Panc1 (cell line): ENCODE measurements at regions not wholly inside any gene's neighbourhood (a gene's known extent, or its start where the extent isn't known, plus 50 kb on each side); places are given as distances from the start of the nearest gene placed in this dataset.
A peak's percentile ranks its signal among the peaks of the same experiment; 100 is the strongest.

ENCODE experiments used
- ATAC-seq: fragments of 200-7000 bp; cut with Tn5 transposase; 2 replicates; pipeline ENCODE4 v1.9.1; 2020; ENCODE audit warnings: mild to moderate bottlenecking, moderate library complexity
- BruUV-seq: library from RNA; stranded (reverse); fragments of 400-500 nt; replicated peaks from 2 replicates; lab custom pipeline; 2021; lab: Mats Ljungman, UMichigan
- CTCF ChIA-PET: fragments of 300-600 bp; sonication (Branson Sonifier 250); formaldehyde crosslinking; loops from one replicate; lab custom pipeline; 2022; ENCODE audit warnings: antibody characterized with exemption; lab: Charles Lee
- POLR2A ChIA-PET: fragments of 300-600 bp; sonication (Branson Sonifier 250); formaldehyde crosslinking; loops from one replicate; lab custom pipeline; 2022; ENCODE audit warnings: antibody characterized with exemption; lab: Charles Lee
- DNase-seq: peaks from one replicate; pipeline ENCODE4 v3.0.0-alpha.2; 2010; ENCODE audit warnings: low read depth, low spot score
- H3K27ac ChIP-seq: 2 replicates; pipeline ENCODE4 v1.5.1; 2011; ENCODE audit warnings: mild to moderate bottlenecking, low read length, inconsistent platforms
- H3K27me3 ChIP-seq: fragments of 200-500 bp; sonication (Bioruptor generic); 2 replicates; pipeline ENCODE4 v1.6.0; 2014; ENCODE audit warnings: low read length, inconsistent platforms; ENCODE audit not compliant: control insufficient read depth, insufficient read depth
- H3K36me3 ChIP-seq: fragments of 200-500 bp; sonication (Bioruptor generic); 2 replicates; pipeline ENCODE4 v1.5.1; 2014; ENCODE audit warnings: inconsistent platforms, mild to moderate bottlenecking, low read length, moderate library complexity; ENCODE audit not compliant: control insufficient read depth, insufficient read depth
- H3K4me1 ChIP-seq: 2 replicates; pipeline ENCODE4 v1.5.1; 2011; ENCODE audit warnings: inconsistent platforms, mild to moderate bottlenecking, low read length, moderate library complexity; ENCODE audit not compliant: control insufficient read depth, insufficient read depth
- H3K4me3 ChIP-seq, 2 experiments: 2 replicates each; pipeline ENCODE4 v1.5.1; 2011 to 2012; ENCODE audit warnings: low read depth in 2 of 2, low read length in 2 of 2, mild to moderate bottlenecking in 2 of 2, inconsistent platforms in 1 of 2, moderate library complexity in 1 of 2
- H3K9me3 ChIP-seq: fragments of 200-500 bp; sonication (Bioruptor generic); 2 replicates; pipeline ENCODE4 v1.5.1; 2014; ENCODE audit warnings: low read depth, mild to moderate bottlenecking, inconsistent platforms, low read length, moderate library complexity; ENCODE audit not compliant: control insufficient read depth, insufficient read depth
- POLR2AphosphoS5 ChIP-seq: IDR thresholded peaks from 2 replicates; pipeline ENCODE4 v1.6.1; 2012; ENCODE audit warnings: mild to moderate bottlenecking, low read depth, low read length, moderate library complexity
- SIN3A ChIP-seq: IDR thresholded peaks from 2 replicates; pipeline ENCODE4 v1.6.1; 2012; ENCODE audit warnings: low read depth, mild to moderate bottlenecking, low read length, moderate library complexity, borderline replicate concordance; ENCODE audit not compliant: insufficient read depth
- TCF7L2 ChIP-seq: IDR thresholded peaks from 2 replicates; pipeline ENCODE4 v1.6.1; 2011; ENCODE audit warnings: mild to moderate bottlenecking, low read depth, low read length, inconsistent platforms
- in situ Hi-C: cut with HindIII; loops from 2 replicates; pipeline ENCODE4 v1.10.0; 2016; ENCODE audit warnings: low sequenced_read_pairs, low pct_unique_long_range_greater_than_20kb
- intact Hi-C: fragments of 100-400 bp; cut with micrococcal nuclease; formaldehyde crosslinking; loops from one replicate; pipeline ENCODE4 v1.10.0; 2022; ENCODE audit not compliant: unreplicated experiment
- TF ChIP-seq, protein P1 (sequence below): fragments of 450-650 bp; IDR thresholded peaks from 2 replicates; pipeline ENCODE4 v1.5.1; 2017; ENCODE audit warnings: mild to moderate bottlenecking
- TF ChIP-seq, protein P2 (sequence below), 2 experiments: IDR thresholded peaks; 2 replicates each; pipeline ENCODE4 v1.6.1; 2011 to 2012; ENCODE audit warnings: low read depth in 2 of 2, control low read depth in 1 of 2, low read length in 1 of 2, mild to moderate bottlenecking in 1 of 2, moderate library complexity in 1 of 2; ENCODE audit not compliant: insufficient read depth in 1 of 2

DNA sequence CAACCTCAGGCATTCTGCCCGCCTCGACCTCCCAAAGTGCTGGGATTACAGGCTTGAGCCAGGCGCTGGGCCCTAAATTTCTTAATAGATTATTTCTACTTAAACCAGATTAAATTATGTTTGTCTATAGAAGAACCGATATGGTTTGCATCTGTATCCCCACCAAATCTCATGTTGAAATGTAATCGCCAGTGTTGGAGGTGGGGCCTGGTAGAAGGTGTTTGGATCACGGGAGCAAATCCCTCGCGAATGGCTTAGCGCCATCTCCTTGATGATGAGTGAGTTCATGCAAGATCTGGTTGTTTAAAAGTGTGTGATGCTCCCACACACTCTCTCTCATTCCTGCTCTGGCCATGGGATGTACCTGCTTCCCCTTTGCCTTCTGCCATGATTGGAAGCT lies 109.3 kb upstream of the NANOS1 start:
- no TSS peak for BruUV-seq
- CTCF ChIA-PET: no interaction called here
- H3K27ac ChIP-seq: no peak overlapping the region
- no peaks in the 10 kb centered on the region for H3K4me1 ChIP-seq
- no peaks in the 10 kb centered on the region for H3K9me3 ChIP-seq
- H3K27me3 ChIP-seq: no peaks in the 10 kb centered on the region
- ATAC-seq: no peak
- no peaks in the 10 kb centered on the region for H3K36me3 ChIP-seq
- in situ Hi-C loops (no loop called here), intact Hi-C loops (no loop called here)
- no peak for DNase-seq
- no peak overlapping the region for H3K4me3 ChIP-seq
- POLR2A ChIA-PET: no interaction called here
- TF ChIP-seq SIN3A (no peak), POLR2AphosphoS5 (no peak), TCF7L2 (no peak)
- TF ChIP-seq, protein P1, sequence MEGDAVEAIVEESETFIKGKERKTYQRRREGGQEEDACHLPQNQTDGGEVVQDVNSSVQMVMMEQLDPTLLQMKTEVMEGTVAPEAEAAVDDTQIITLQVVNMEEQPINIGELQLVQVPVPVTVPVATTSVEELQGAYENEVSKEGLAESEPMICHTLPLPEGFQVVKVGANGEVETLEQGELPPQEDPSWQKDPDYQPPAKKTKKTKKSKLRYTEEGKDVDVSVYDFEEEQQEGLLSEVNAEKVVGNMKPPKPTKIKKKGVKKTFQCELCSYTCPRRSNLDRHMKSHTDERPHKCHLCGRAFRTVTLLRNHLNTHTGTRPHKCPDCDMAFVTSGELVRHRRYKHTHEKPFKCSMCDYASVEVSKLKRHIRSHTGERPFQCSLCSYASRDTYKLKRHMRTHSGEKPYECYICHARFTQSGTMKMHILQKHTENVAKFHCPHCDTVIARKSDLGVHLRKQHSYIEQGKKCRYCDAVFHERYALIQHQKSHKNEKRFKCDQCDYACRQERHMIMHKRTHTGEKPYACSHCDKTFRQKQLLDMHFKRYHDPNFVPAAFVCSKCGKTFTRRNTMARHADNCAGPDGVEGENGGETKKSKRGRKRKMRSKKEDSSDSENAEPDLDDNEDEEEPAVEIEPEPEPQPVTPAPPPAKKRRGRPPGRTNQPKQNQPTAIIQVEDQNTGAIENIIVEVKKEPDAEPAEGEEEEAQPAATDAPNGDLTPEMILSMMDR: no peak
- TF ChIP-seq, protein P2, sequence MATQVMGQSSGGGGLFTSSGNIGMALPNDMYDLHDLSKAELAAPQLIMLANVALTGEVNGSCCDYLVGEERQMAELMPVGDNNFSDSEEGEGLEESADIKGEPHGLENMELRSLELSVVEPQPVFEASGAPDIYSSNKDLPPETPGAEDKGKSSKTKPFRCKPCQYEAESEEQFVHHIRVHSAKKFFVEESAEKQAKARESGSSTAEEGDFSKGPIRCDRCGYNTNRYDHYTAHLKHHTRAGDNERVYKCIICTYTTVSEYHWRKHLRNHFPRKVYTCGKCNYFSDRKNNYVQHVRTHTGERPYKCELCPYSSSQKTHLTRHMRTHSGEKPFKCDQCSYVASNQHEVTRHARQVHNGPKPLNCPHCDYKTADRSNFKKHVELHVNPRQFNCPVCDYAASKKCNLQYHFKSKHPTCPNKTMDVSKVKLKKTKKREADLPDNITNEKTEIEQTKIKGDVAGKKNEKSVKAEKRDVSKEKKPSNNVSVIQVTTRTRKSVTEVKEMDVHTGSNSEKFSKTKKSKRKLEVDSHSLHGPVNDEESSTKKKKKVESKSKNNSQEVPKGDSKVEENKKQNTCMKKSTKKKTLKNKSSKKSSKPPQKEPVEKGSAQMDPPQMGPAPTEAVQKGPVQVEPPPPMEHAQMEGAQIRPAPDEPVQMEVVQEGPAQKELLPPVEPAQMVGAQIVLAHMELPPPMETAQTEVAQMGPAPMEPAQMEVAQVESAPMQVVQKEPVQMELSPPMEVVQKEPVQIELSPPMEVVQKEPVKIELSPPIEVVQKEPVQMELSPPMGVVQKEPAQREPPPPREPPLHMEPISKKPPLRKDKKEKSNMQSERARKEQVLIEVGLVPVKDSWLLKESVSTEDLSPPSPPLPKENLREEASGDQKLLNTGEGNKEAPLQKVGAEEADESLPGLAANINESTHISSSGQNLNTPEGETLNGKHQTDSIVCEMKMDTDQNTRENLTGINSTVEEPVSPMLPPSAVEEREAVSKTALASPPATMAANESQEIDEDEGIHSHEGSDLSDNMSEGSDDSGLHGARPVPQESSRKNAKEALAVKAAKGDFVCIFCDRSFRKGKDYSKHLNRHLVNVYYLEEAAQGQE (IDR thresholded peaks at IDR 0.05; ENCODE audit: insufficient read depth in 1 of 2, low read depth in 2 of 2, low read length in 1 of 2): no peak

DNA sequence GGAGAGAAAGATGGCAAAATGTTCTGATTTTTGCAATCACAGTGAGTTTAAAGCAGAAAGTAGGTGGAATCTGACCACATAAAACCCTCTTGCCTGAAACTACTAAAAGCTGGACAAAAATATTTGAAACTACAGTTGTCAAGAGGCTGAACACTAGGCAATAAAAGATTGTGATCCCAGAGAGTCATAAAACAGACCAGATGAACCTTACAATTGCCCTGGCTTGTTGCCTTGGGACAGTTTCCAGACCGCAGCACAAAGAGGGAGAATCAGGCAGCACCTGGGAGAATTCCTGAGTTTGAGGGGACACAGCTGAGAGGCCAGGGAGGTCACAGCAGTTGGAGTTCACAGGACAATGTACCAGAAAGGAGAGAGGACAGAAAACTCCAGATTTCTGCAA lies 107.3 kb upstream of the NANOS1 start:
- ChIA-PET CTCF (no interaction called here), POLR2A (no interaction called here)
- DNase-seq (no peak), ATAC-seq (0 out of 2 replicates have a peak, but pooled peaks have one; percentile 42)
- in situ Hi-C loops: no loop called here
- Histone ChIP-seq H3K36me3 (no peaks in the 10 kb centered on the region), H3K9me3 (no peaks in the 10 kb centered on the region), H3K4me1 (no peaks in the 10 kb centered on the region), H3K4me3 (no peak overlapping the region), H3K27me3 (no peaks in the 10 kb centered on the region), H3K27ac (no peak overlapping the region)
- TF ChIP-seq POLR2AphosphoS5 (no peak), TCF7L2 (no peak), SIN3A (no peak)
- TF ChIP-seq, protein P1: no peak
- TF ChIP-seq, protein P2 (IDR thresholded peaks at IDR 0.05; ENCODE audit: insufficient read depth in 1 of 2, low read depth in 2 of 2, low read length in 1 of 2): no peak
- intact Hi-C loops: no loop called here
- no TSS peak for BruUV-seq
